ENCODE measurements at regions not wholly inside any gene's neighbourhood (a gene's known extent, or its start where the extent isn't known, plus 50 kb on each side); places are given as distances from the start of the nearest gene placed in this dataset.

DNA sequence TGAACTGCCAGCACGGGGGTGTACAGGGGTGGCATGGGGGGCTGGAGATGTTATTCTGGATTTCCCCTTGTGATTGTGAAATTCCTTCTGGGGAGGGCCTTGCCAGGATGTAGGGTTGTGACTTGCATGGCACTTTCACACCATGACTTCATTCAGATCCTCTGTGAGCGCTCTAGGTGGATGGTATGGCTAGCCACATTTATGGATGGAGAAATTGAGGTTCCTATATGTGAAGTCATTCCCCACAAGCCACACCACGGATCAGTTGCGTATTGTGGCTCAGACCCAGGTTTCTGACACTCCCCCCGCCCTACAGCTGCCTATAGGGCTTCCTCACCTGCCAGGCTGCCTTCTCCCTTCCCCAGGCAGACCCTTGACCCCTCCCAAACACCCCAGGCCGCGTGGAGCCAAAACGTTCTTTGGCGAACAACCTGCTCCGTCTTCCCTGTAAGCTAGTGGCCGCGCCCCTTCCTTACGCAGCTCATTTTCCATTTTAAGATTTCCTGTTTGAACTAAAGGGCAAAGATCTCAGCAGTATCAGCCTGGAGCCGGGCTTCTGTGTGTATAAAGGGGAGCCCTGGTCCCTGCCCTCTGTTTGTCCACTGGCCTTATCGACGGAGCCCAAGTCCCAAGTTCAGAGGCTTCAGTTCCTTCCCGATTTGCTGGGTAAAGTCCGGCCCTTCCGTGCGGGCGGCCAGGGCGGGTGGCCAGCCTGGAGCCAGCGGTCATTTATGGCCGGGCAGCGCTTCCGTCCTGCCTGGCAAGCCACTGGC is 97.8 kb upstream of the KLF4 start:
- no peak for TF ChIP-seq EZH2phosphoT487 (IDR thresholded peaks at IDR 0.05; ENCODE audit: low read depth, severe bottlenecking, unreplicated experiment)
- TF ChIP-seq, protein P1, sequence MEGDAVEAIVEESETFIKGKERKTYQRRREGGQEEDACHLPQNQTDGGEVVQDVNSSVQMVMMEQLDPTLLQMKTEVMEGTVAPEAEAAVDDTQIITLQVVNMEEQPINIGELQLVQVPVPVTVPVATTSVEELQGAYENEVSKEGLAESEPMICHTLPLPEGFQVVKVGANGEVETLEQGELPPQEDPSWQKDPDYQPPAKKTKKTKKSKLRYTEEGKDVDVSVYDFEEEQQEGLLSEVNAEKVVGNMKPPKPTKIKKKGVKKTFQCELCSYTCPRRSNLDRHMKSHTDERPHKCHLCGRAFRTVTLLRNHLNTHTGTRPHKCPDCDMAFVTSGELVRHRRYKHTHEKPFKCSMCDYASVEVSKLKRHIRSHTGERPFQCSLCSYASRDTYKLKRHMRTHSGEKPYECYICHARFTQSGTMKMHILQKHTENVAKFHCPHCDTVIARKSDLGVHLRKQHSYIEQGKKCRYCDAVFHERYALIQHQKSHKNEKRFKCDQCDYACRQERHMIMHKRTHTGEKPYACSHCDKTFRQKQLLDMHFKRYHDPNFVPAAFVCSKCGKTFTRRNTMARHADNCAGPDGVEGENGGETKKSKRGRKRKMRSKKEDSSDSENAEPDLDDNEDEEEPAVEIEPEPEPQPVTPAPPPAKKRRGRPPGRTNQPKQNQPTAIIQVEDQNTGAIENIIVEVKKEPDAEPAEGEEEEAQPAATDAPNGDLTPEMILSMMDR (IDR thresholded peaks at IDR 0.05; ENCODE audit: poor library complexity), result no peak
